Naive thymus-derived CD4-positive, alpha-beta T cell (primary cell): ENCODE measurements at regions not wholly inside any gene's neighbourhood (a gene's known extent, or its start where the extent isn't known, plus 50 kb on each side); places are given as distances from the start of the nearest gene placed in this dataset.

Experiments used
- ATAC-seq: fragments of 150-1000 bp; cut with Tn5 transposase; 2 replicates; pipeline ENCODE4 v1.10.0; 2021; ENCODE audit warnings: mild to moderate bottlenecking, moderate library complexity
- CTCF ChIA-PET: fragments of 350-600 bp; sonication (Branson Sonifier 250); formaldehyde crosslinking; loops from one replicate; lab custom pipeline; 2021; ENCODE audit warnings: antibody characterized with exemption; lab: Charles Lee
- POLR2A ChIA-PET: fragments of 350-600 bp; sonication (Branson Sonifier 250); formaldehyde crosslinking; loops from one replicate; lab custom pipeline; 2021; ENCODE audit warnings: antibody characterized with exemption, inconsistent platforms; lab: Charles Lee
- DNase-seq, 9 donors: peaks; one replicate each; pipeline versions ENCODE4 v3.0.0 to v3.0.0-alpha.2; 2020 to 2022; ENCODE audit warnings: mixed read lengths in 1 of 9
- H3K27ac ChIP-seq: one replicate; pipeline ENCODE4 v1.7.0; 2013; ENCODE audit warnings: mild to moderate bottlenecking, low read depth, low read length, moderate library complexity
- H3K27me3 ChIP-seq, 2 donors: one replicate each; pipeline ENCODE4 v1.7.0; 2013; ENCODE audit warnings: low read length in 2 of 2, mild to moderate bottlenecking in 2 of 2, moderate library complexity in 2 of 2; ENCODE audit not compliant: control insufficient read depth in 2 of 2, insufficient read depth in 2 of 2
- H3K36me3 ChIP-seq, 3 experiments: 1 replicate in 2 of 3; 2 replicates in 1 of 3; pipeline ENCODE4 v1.7.0; 2013; ENCODE audit warnings: low read length in 3 of 3, mild to moderate bottlenecking in 3 of 3, moderate library complexity in 1 of 3; ENCODE audit not compliant: insufficient read depth in 3 of 3, control insufficient read depth in 2 of 3
- H3K4me1 ChIP-seq, 2 donors: one replicate each; pipeline ENCODE4 v1.7.0; 2013; ENCODE audit warnings: low read length in 2 of 2, mild to moderate bottlenecking in 2 of 2, moderate library complexity in 1 of 2; ENCODE audit not compliant: control insufficient read depth in 2 of 2, insufficient read depth in 2 of 2
- H3K4me3 ChIP-seq: 2 replicates; pipeline ENCODE4 v1.7.0; 2013; ENCODE audit warnings: mild to moderate bottlenecking, low read length
- H3K9me3 ChIP-seq, 3 experiments: 1 replicate in 2 of 3; 2 replicates in 1 of 3; pipeline ENCODE4 v1.7.0; 2013; ENCODE audit warnings: low read length in 3 of 3; ENCODE audit not compliant: control insufficient read depth in 2 of 3
- H3K27ac Mint-ChIP-seq, 9 donors: one replicate each; pipeline ENCODE4 v1.8.0; 2020 to 2022; ENCODE audit warnings: mixed read lengths in 9 of 9, mild to moderate bottlenecking in 8 of 9, moderate library complexity in 5 of 9, inconsistent platforms in 2 of 9
- H3K27me3 Mint-ChIP-seq, 5 donors: one replicate each; pipeline ENCODE4 v1.8.0; 2021 to 2022; ENCODE audit warnings: mixed read lengths in 5 of 5, mild to moderate bottlenecking in 1 of 5
- H3K36me3 Mint-ChIP-seq, 5 donors: one replicate each; pipeline ENCODE4 v1.8.0; 2020 to 2022; ENCODE audit warnings: mixed read lengths in 5 of 5, mild to moderate bottlenecking in 3 of 5, inconsistent platforms in 1 of 5
- H3K4me1 Mint-ChIP-seq, 7 donors: one replicate each; pipeline ENCODE4 v1.8.0; 2020 to 2022; ENCODE audit warnings: mixed read lengths in 7 of 7, mild to moderate bottlenecking in 3 of 7, inconsistent platforms in 1 of 7
- H3K4me3 Mint-ChIP-seq, 10 donors: one replicate each; pipeline ENCODE4 v1.8.0; 2020 to 2022; ENCODE audit warnings: mild to moderate bottlenecking in 10 of 10, mixed read lengths in 10 of 10, moderate library complexity in 6 of 10, inconsistent platforms in 2 of 10
- H3K9me3 Mint-ChIP-seq, 11 donors: one replicate each; pipeline ENCODE4 v1.8.0; 2020 to 2022; ENCODE audit warnings: mixed read lengths in 11 of 11, mild to moderate bottlenecking in 4 of 11, inconsistent platforms in 1 of 11, moderate library complexity in 1 of 11
- intact Hi-C, 2 donors: fragments of 100-400 bp; cut with micrococcal nuclease; formaldehyde crosslinking; loops; one replicate each; pipeline ENCODE4 v1.15.1; 2023

DNA sequence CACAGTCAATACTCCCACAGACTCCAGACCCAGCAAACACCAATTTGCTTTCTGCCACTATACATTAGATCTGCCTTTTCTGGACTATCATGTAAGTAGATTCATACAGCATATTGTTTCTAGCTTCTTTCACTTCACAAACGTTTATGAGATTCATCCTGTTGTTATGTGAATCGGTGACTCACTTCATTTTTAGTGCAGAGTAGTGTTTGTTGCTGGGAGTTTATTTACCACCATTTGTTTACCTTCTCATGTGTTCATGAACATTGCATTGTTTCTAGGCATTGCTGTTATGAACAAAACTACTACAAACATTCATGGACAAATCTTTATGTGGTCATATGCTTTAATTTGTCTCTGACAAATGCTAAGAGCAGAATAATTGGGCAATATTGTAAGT lies 807.8 kb upstream of the TMEM132C start:
- no peaks in the 10 kb centered on the region for H3K4me1 Mint-ChIP-seq
- CTCF ChIA-PET = no interaction called here
- H3K4me3 Mint-ChIP-seq = no peak overlapping the region
- peaks cover 0 to 5% (median 0%) of the 10 kb centered on the region in 5 donors for H3K36me3 Mint-ChIP-seq
- peaks cover 0 to 24% (median 6%) of the 10 kb centered on the region in 11 donors for H3K9me3 Mint-ChIP-seq
- Histone ChIP-seq H3K27ac (no peak overlapping the region), H3K9me3 (no peaks in the 10 kb centered on the region), H3K27me3 (no peaks in the 10 kb centered on the region), H3K4me3 (no peak overlapping the region), H3K36me3 (no peaks in the 10 kb centered on the region), H3K4me1 (no peaks in the 10 kb centered on the region)
- POLR2A ChIA-PET = no interaction called here
- peaks cover 26 to 43% (median 34%) of the 10 kb centered on the region in 5 donors for H3K27me3 Mint-ChIP-seq
- no peak overlapping the region for H3K27ac Mint-ChIP-seq
- no peak for DNase-seq
- no peak for ATAC-seq
- intact Hi-C loops = no loop called here

DNA sequence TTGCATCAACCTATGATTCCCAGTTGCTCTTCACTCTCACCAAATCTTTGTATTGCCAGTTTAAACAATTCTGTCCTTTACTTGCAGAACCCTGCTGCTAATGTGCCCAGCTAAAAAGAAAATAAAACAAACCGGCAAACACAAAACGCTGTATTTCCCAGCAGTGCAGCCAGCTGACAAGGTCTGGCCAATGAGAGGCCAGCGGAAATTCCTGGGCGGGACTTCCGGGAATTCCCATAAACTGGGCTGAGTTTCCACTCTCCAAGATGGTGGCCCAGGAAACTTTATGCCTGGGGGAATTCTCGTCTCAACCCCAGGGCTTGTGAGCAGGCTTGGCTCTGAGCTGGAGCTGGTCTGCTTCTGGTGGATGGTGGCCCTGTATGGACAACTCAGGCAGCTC lies 807.3 kb upstream of the TMEM132C start:
- POLR2A ChIA-PET = no interaction called here
- Histone ChIP-seq H3K27ac (no peak overlapping the region), H3K4me3 (no peak overlapping the region), H3K27me3 (no peaks in the 10 kb centered on the region), H3K4me1 (no peaks in the 10 kb centered on the region), H3K9me3 (no peaks in the 10 kb centered on the region), H3K36me3 (no peaks in the 10 kb centered on the region)
- peaks cover 21 to 38% (median 29%) of the 10 kb centered on the region in 5 donors for H3K27me3 Mint-ChIP-seq
- peaks cover 0 to under 1% (median 0%) of the 10 kb centered on the region in 5 donors for H3K36me3 Mint-ChIP-seq
- DNase-seq (no peak), ATAC-seq (no peak)
- intact Hi-C loops = no loop called here
- H3K4me1 Mint-ChIP-seq = no peaks in the 10 kb centered on the region
- no peak overlapping the region for H3K27ac Mint-ChIP-seq
- peaks cover 0 to 24% (median 5%) of the 10 kb centered on the region in 11 donors for H3K9me3 Mint-ChIP-seq
- no peak overlapping the region for H3K4me3 Mint-ChIP-seq
- CTCF ChIA-PET = no interaction called here

GRCh38 chr12:127463237-127463636 lies 803.7 kb upstream of the TMEM132C start:
- intact Hi-C loops = no loop called here
- H3K4me1 ChIP-seq = no peaks in the 10 kb centered on the region
- H3K9me3 ChIP-seq = no peaks in the 10 kb centered on the region
- H3K36me3 Mint-ChIP-seq = no peaks in the 10 kb centered on the region
- no peaks in the 10 kb centered on the region for H3K27me3 ChIP-seq
- H3K27ac Mint-ChIP-seq = no peak overlapping the region
- POLR2A ChIA-PET = no interaction called here
- DNase-seq (no peak), ATAC-seq (no peak)
- peaks cover 0 to 17% (median 5%) of the 10 kb centered on the region in 11 donors for H3K9me3 Mint-ChIP-seq
- H3K27me3 Mint-ChIP-seq = peaks cover 0 to 19% (median 10%) of the 10 kb centered on the region in 5 donors
- no peak overlapping the region for H3K27ac ChIP-seq
- CTCF ChIA-PET = no interaction called here
- H3K36me3 ChIP-seq = no peaks in the 10 kb centered on the region
- H3K4me3 ChIP-seq = no peak overlapping the region
- no peak overlapping the region for H3K4me3 Mint-ChIP-seq
- no peaks in the 10 kb centered on the region for H3K4me1 Mint-ChIP-seq

- intact Hi-C loops = no loop called here
- H3K27me3 Mint-ChIP-seq = no peaks in the 10 kb centered on the region
These were observed 797.6 kb upstream of the TMEM132C start for GRCh38 chr12:127469331-127469730.

DNA sequence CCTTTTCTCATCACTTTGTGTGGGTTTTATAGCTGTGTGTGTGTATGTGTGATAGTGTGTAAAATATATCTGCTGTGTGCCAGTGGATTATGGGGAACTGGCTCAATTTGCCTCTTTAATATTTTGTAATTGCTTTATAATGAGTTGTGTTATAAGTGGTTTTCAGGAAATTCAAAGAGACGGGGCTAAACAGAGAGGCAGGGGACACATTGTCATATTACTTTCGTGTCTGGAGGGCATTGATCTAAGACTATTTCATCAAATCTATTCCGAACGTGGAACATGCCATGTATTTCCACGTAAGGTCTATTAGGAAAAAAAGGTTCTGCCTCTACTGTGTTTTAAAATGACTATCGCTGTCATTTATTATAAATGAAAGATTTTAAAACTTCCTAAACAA lies 793.2 kb upstream of the TMEM132C start:
- Mint-ChIP-seq H3K27me3 (no peaks in the 10 kb centered on the region), H3K9me3 (peaks cover 0 to 4% (median 0%) of the 10 kb centered on the region in 11 donors), H3K27ac (no peak overlapping the region), H3K36me3 (no peaks in the 10 kb centered on the region), H3K4me3 (no peak overlapping the region), H3K4me1 (no peaks in the 10 kb centered on the region)
- no peaks in the 10 kb centered on the region for H3K36me3 ChIP-seq
- ChIA-PET POLR2A (no interaction called here), CTCF (no interaction called here)
- H3K9me3 ChIP-seq = no peaks in the 10 kb centered on the region
- no peaks in the 10 kb centered on the region for H3K27me3 ChIP-seq
- ATAC-seq (no peak), DNase-seq (no peak)
- no peaks in the 10 kb centered on the region for H3K4me1 ChIP-seq
- no peak overlapping the region for H3K27ac ChIP-seq
- intact Hi-C loops = no loop called here
- H3K4me3 ChIP-seq = no peak overlapping the region

More at GRCh38 chr12:127469331-127469730, 797.6 kb upstream of the TMEM132C start:
- ATAC-seq (no peak), DNase-seq (no peak)
- no peak overlapping the region for H3K27ac ChIP-seq
- H3K27me3 ChIP-seq = no peaks in the 10 kb centered on the region
- Mint-ChIP-seq H3K36me3 (no peaks in the 10 kb centered on the region), H3K27ac (no peak overlapping the region), H3K4me1 (no peaks in the 10 kb centered on the region), H3K9me3 (peaks cover 0 to 5% (median 0%) of the 10 kb centered on the region in 11 donors), H3K4me3 (no peak overlapping the region)
- H3K4me3 ChIP-seq = no peak overlapping the region
- CTCF ChIA-PET = no interaction called here
- H3K36me3 ChIP-seq = no peaks in the 10 kb centered on the region
- POLR2A ChIA-PET = no interaction called here
- no peaks in the 10 kb centered on the region for H3K4me1 ChIP-seq
- no peaks in the 10 kb centered on the region for H3K9me3 ChIP-seq

DNA sequence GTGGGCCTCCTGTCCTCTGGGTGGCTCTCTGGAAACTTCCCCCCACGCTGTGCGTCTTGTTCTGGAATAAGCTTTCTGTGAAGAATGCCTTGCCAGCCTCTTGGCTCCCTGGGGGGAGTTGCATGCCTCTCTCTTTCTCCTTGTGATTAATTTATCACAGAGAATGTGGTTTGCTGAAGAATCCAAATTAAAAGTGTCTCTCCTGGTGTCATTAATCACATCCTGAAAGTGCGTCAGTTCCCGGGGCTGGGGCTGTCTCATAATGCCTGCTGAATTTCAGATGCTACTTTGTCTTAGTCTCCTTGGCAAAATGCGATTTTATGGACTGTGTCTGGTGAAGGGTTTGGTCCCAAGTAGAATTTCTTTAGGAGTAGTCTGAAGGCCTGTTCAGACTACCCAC lies 787.7 kb upstream of the TMEM132C start:
- Mint-ChIP-seq H3K27me3 (no peaks in the 10 kb centered on the region), H3K4me3 (no peak overlapping the region), H3K27ac (no peak overlapping the region), H3K4me1 (no peaks in the 10 kb centered on the region), H3K9me3 (peaks cover 0 to 13% (median 4%) of the 10 kb centered on the region in 11 donors), H3K36me3 (peaks cover 0 to 5% (median 0%) of the 10 kb centered on the region in 5 donors)
- DNase-seq = no peak
- POLR2A ChIA-PET = no interaction called here
- intact Hi-C loops = no loop called here
- no peak for ATAC-seq
- H3K27me3 ChIP-seq = no peaks in the 10 kb centered on the region
- no peaks in the 10 kb centered on the region for H3K4me1 ChIP-seq
- no peak overlapping the region for H3K27ac ChIP-seq
- CTCF ChIA-PET = no interaction called here
- H3K4me3 ChIP-seq = no peak overlapping the region
- no peaks in the 10 kb centered on the region for H3K36me3 ChIP-seq
- no peaks in the 10 kb centered on the region for H3K9me3 ChIP-seq

GRCh38 chr12:127480775-127481314 lies 786.1 kb upstream of the TMEM132C start:
- DNase-seq = no peak
- H3K27ac Mint-ChIP-seq = no peak overlapping the region
- H3K36me3 Mint-ChIP-seq = peaks cover 0 to 5% (median 0%) of the 10 kb centered on the region in 5 donors

More at GRCh38 chr12:127480775-127481314, 786.1 kb upstream of the TMEM132C start:
- Mint-ChIP-seq H3K4me3 (no peak overlapping the region), H3K4me1 (peaks cover 0 to 5% (median 0%) of the 10 kb centered on the region in 7 donors), H3K9me3 (peaks cover 0 to 13% (median 4%) of the 10 kb centered on the region in 11 donors), H3K27me3 (no peaks in the 10 kb centered on the region)
- no peak for ATAC-seq
- no peaks in the 10 kb centered on the region for H3K4me1 ChIP-seq
- ChIA-PET CTCF (no interaction called here), POLR2A (no interaction called here)
- no peak overlapping the region for H3K27ac ChIP-seq
- no peaks in the 10 kb centered on the region for H3K9me3 ChIP-seq
- intact Hi-C loops = no loop called here
- H3K27me3 ChIP-seq = no peaks in the 10 kb centered on the region
- H3K4me3 ChIP-seq = no peak overlapping the region
- no peaks in the 10 kb centered on the region for H3K36me3 ChIP-seq
